Heart left ventricle (tissue), 13 donors: ENCODE measurements at regions not wholly inside any gene's neighbourhood (a gene's known extent, or its start where the extent isn't known, plus 50 kb on each side); places are given as distances from the start of the nearest gene placed in this dataset.

ENCODE experiments used
- POLR2A ChIP-seq, 2 donors: fragments of 450-650 bp; IDR thresholded peaks; one replicate each; pipeline ENCODE4 v1.6.1; 2017; ENCODE audit warnings: antibody characterized with exemption in 2 of 2, mild to moderate bottlenecking in 2 of 2, moderate library complexity in 2 of 2
- TF ChIP-seq, protein P1 (sequence below), 12 donors: fragments of 200-600 bp; sonication (generic) in 4 of 12; IDR thresholded peaks; one replicate each; pipeline versions ENCODE4 v1.5.0 to v1.8.0; 2018 to 2022; ENCODE audit warnings: antibody characterized with exemption in 12 of 12, mild to moderate bottlenecking in 5 of 12
- donor health status: ischemic (EF 13 %, LVEDD 7.1; RV severe dilation, severe dysfunction).
- donor health status: DM: no; HTN: yes; CAD: no.
- donor health status: DM: no; HTN: no; CAD: no.
- donor health status: ischemic (EF 25% LVEDD 6.9; RV normal size, moderate dysfunction).
- donor health status: ischemic (EF 25% LVEDD 5.7; RV mildly dilated, moderate dysfunction).
- donor health status: ischemic (EF 35%, LVEDD 5.7; RV mildly dilated, moderate dysfunction).
- donor health status: nonischemic (EF 11% LVEDD 7.7; RV severe dilation, severe dysfunction).
- donor health status: DM: yes; HTN: yes; CAD: no.
- donor health status: PGD.
- donor health status: ischemic (EF 29% LVEDD 5.4; RV normal size, mild dysfunction).
- donor health status: nonischemic (EF 23%, LVEDD 6.1; RV moderate dilation, normal function).

DNA sequence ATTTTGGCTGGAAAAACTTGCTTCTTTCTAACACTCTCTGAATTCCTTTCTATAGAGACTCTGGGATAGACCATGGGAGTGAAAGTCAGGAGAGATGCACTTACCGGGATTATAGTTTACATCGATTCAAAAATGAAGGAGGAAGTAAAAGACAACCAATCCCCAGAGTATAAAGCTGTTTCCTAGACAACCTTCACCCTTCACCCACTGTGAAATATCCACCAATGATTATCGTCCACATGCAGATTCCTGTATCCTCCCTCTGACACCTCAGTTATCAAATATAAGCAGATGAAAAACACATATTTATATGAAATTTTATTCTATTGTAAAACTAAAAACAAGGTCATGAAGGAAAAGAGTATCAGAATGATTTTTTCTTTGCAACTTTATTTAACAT lies 258.8 kb upstream of the GK2 start:
- TF ChIP-seq, protein P1, sequence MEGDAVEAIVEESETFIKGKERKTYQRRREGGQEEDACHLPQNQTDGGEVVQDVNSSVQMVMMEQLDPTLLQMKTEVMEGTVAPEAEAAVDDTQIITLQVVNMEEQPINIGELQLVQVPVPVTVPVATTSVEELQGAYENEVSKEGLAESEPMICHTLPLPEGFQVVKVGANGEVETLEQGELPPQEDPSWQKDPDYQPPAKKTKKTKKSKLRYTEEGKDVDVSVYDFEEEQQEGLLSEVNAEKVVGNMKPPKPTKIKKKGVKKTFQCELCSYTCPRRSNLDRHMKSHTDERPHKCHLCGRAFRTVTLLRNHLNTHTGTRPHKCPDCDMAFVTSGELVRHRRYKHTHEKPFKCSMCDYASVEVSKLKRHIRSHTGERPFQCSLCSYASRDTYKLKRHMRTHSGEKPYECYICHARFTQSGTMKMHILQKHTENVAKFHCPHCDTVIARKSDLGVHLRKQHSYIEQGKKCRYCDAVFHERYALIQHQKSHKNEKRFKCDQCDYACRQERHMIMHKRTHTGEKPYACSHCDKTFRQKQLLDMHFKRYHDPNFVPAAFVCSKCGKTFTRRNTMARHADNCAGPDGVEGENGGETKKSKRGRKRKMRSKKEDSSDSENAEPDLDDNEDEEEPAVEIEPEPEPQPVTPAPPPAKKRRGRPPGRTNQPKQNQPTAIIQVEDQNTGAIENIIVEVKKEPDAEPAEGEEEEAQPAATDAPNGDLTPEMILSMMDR (IDR thresholded peaks at IDR 0.05), result no peak
- TF ChIP-seq POLR2A (IDR thresholded peaks at IDR 0.05), result no peak
